ENCODE measurements at regions not wholly inside any gene's neighbourhood (a gene's known extent, or its start where the extent isn't known, plus 50 kb on each side); places are given as distances from the start of the nearest gene placed in this dataset.
"Not testable (repeated sequence)": the region's sequence is repeated elsewhere in the genome, so short reads cannot be mapped to it uniquely, and the experiment has no call there.

DNA sequence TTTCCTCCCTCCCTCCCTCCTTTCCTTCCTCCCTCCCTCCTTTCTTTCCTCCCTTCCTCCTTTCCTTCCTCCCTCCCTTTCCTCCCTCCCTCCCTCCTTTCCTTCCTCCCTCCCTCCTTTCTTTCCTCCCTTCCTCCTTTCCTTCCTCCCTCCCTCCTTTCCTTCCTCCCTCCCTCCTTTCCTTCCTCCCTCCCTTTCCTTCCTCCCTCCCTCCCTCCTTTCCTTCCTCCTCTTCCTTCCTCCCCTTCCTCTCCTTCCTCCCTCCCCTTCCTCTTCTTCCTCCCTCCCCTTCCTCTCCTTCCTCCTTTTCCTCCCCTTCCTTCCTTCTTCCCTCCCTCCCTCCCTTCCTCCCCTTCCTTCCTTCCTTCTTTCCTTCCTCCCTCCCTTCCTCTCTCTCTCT is 748.5 kb downstream of the EPHA4 start:
- TF ChIP-seq EZH2 (IDR thresholded peaks at IDR 0.05; ENCODE audit: borderline replicate concordance, insufficient read depth, low read length, poor library complexity, severe bottlenecking); POLR2AphosphoS5 (IDR thresholded peaks at IDR 0.05); EP300 (conservative IDR thresholded peaks at IDR 0.05; ENCODE audit: poor library complexity, severe bottlenecking); RAD21 (conservative IDR thresholded peaks at IDR 0.05); TAF1 (IDR thresholded peaks at IDR 0.05; ENCODE audit: low read depth); REST (IDR thresholded peaks at IDR 0.05; ENCODE audit: borderline replicate concordance); MXI1 (conservative IDR thresholded peaks at IDR 0.05; ENCODE audit: poor library complexity, severe bottlenecking): not testable (repeated sequence)
- TF ChIP-seq, protein P1, sequence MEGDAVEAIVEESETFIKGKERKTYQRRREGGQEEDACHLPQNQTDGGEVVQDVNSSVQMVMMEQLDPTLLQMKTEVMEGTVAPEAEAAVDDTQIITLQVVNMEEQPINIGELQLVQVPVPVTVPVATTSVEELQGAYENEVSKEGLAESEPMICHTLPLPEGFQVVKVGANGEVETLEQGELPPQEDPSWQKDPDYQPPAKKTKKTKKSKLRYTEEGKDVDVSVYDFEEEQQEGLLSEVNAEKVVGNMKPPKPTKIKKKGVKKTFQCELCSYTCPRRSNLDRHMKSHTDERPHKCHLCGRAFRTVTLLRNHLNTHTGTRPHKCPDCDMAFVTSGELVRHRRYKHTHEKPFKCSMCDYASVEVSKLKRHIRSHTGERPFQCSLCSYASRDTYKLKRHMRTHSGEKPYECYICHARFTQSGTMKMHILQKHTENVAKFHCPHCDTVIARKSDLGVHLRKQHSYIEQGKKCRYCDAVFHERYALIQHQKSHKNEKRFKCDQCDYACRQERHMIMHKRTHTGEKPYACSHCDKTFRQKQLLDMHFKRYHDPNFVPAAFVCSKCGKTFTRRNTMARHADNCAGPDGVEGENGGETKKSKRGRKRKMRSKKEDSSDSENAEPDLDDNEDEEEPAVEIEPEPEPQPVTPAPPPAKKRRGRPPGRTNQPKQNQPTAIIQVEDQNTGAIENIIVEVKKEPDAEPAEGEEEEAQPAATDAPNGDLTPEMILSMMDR (IDR thresholded peaks at IDR 0.05; ENCODE audit: poor library complexity, severe bottlenecking): not testable (repeated sequence)
